ENCODE measurements at regions not wholly inside any gene's neighbourhood (a gene's known extent, or its start where the extent isn't known, plus 50 kb on each side); places are given as distances from the start of the nearest gene placed in this dataset.
"Not testable (repeated sequence)": the region's sequence is repeated elsewhere in the genome, so short reads cannot be mapped to it uniquely, and the experiment has no call there.

DNA sequence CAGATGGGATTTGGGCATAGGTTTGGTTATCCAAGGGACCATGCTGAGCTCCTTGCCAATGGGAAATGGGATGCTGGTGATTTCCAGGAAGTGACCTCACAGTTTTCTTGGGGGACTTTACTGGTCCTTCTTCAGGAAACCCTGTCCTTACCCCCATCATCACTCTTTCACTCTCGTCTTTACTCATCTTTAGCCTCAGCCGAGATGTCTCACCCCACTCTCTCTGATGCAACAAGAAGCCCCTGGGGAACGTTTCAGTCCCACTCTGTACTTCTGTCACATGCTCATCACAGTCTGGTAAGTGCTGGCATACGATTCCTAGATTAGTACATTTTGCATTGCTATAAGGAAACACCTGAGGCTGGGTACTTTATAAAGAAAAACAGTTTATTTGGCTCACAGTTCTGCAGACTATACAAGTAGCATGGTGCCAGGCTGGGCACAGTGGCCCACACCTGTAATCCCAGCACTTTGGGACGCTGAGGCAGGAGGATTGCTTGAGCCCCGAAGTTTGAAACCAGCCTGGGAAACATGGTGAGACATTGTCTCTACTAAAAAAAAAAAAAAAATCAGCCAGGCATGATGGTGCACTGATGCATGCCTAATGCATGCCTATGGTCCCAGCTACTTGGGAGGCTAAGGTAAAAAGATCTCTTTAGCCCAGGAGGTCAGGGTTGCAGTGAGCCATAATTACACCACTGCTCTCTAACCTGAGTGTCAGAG, 63.5 kb upstream of the VKORC1L1 start:
- H3K27ac ChIP-seq (ENCODE audit: low read length) = no peak overlapping the region
- H3K27me3 ChIP-seq (ENCODE audit: control insufficient read depth in 1 of 2, insufficient read depth in 2 of 2, low read length in 2 of 2) = no peaks in the 10 kb centered on the region
- peaks cover 0 to 3% of the 10 kb centered on the region in 2 donors for H3K36me3 ChIP-seq (ENCODE audit: control insufficient read depth in 2 of 2, insufficient read depth in 2 of 2, low read length in 2 of 2)
- H3K9ac ChIP-seq (ENCODE audit: low read length in 2 of 2) = no peak overlapping the region
- no peaks in the 10 kb centered on the region for H3K9me3 ChIP-seq (ENCODE audit: control insufficient read depth in 2 of 2, low read length in 2 of 2)
- no peaks in the 10 kb centered on the region for H3K4me1 ChIP-seq (ENCODE audit: control insufficient read depth, insufficient read depth, low read length)
- no peak overlapping the region for H3K4me3 ChIP-seq (ENCODE audit: low read length in 2 of 2)

GRCh38 chr7:65809982-65810288, 62.9 kb upstream of the VKORC1L1 start:
- Histone ChIP-seq H3K9ac (ENCODE audit: low read length in 2 of 2) (no peak overlapping the region), H3K4me1 (ENCODE audit: control insufficient read depth, insufficient read depth, low read length) (no peaks in the 10 kb centered on the region), H3K9me3 (ENCODE audit: control insufficient read depth in 2 of 2, low read length in 2 of 2) (no peaks in the 10 kb centered on the region), H3K4me3 (ENCODE audit: low read length in 2 of 2) (no peak overlapping the region), H3K27me3 (ENCODE audit: control insufficient read depth in 1 of 2, insufficient read depth in 2 of 2, low read length in 2 of 2) (no peaks in the 10 kb centered on the region), H3K36me3 (ENCODE audit: control insufficient read depth in 2 of 2, insufficient read depth in 2 of 2, low read length in 2 of 2) (peaks cover 0 to 3% of the 10 kb centered on the region in 2 donors), H3K27ac (ENCODE audit: low read length) (no peak overlapping the region)

DNA sequence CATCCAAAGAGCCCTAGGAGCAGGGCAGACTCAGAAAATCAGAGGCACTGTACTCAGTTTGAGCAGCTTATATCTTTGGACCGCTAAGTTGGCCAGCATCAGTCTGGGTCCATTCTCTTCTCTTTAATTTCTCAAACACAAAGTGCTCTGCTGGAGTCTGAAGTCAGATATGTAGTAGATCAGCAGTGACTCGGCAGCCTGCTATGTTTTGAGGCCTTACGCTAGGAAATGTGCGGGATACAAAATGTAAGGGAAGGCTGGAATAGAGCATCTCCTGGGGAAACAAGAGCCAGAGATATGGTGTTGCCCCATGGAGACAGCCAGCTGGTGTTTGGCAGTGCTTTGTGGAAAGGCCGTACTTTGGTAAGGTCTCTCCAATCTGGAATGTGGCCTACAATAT, 60.6 kb upstream of the VKORC1L1 start:
- Histone ChIP-seq H3K4me3 (ENCODE audit: low read length in 2 of 2) (no peak overlapping the region), H3K27ac (ENCODE audit: low read length) (no peak overlapping the region), H3K9ac (ENCODE audit: low read length in 2 of 2) (no peak overlapping the region), H3K4me1 (ENCODE audit: control insufficient read depth, insufficient read depth, low read length) (no peaks in the 10 kb centered on the region), H3K27me3 (ENCODE audit: control insufficient read depth in 1 of 2, insufficient read depth in 2 of 2, low read length in 2 of 2) (no peaks in the 10 kb centered on the region), H3K9me3 (ENCODE audit: control insufficient read depth in 2 of 2, low read length in 2 of 2) (no peaks in the 10 kb centered on the region), H3K36me3 (ENCODE audit: control insufficient read depth in 2 of 2, insufficient read depth in 2 of 2, low read length in 2 of 2) (peaks cover 0 to 3% of the 10 kb centered on the region in 2 donors)

DNA sequence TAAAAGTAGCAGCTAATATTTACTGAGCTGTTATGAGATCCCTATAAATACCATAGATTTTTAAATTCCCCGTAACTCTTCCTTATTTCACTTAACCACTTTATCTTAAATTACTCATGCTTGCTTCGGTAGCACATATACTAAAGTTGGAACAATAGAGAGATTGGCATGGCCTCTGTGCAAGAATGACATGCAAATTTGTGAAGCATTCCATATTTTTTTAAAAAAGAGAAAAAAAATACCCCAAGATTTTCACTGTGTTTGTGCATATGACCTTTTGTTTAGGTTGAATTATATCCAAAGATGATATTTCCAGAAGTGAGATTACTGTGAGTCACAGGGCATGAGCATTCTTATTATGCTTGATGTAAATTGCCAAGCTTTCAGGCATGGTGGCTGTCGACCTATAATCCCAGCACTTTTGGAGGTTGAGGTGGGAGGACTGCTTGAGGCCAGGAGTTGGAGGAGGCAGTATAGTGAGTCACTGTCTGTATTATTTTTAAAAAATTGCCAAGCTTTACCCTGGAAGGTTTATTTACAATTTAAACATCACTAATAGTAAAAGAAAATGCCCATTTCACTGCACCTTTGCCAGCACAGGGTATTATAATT, 58.2 kb upstream of the VKORC1L1 start:
- H3K4me3 ChIP-seq (ENCODE audit: low read length in 2 of 2); H3K27ac ChIP-seq (ENCODE audit: low read length); H3K9me3 ChIP-seq (ENCODE audit: control insufficient read depth in 2 of 2, low read length in 2 of 2); H3K9ac ChIP-seq (ENCODE audit: low read length in 2 of 2); H3K4me1 ChIP-seq (ENCODE audit: control insufficient read depth, insufficient read depth, low read length); H3K36me3 ChIP-seq (ENCODE audit: control insufficient read depth in 2 of 2, insufficient read depth in 2 of 2, low read length in 2 of 2); H3K27me3 ChIP-seq (ENCODE audit: control insufficient read depth in 1 of 2, insufficient read depth in 2 of 2, low read length in 2 of 2): not testable (repeated sequence)

DNA sequence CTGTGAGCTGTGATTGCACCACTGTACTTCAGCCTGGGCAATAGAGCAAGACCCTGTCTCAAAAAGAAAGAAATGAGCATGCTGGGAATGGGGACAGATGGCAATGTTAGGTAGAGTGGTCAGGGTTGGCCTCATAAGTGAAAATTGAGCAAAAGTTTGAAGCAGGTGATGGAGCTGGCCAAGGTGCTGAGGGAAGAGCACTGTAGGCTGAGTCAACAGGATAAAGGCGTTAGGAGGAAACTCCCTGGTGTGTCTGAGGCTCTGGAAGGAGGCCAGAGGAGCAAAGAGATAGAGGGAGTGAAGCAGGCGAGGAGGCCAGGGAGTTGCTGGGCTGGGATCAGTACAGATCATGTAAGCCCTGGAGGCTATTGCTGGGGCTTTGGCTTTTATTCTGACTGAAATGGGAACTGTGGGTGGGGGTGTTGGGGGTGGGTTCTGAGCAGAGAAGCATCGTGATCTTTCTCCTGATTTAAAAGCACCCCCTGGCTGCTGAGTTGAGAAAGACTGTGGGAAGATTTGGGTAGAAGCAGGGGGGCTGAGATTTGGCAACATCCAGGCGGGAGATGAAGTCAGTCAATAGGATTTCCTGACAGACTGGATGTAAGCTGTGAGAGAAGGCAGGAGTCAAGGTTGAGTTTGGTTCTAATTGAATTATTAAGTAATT, 52.5 kb upstream of the VKORC1L1 start:
- Histone ChIP-seq H3K9ac (ENCODE audit: low read length in 2 of 2) (no peak overlapping the region), H3K4me3 (ENCODE audit: low read length in 2 of 2) (no peak overlapping the region), H3K4me1 (ENCODE audit: control insufficient read depth, insufficient read depth, low read length) (no peaks in the 10 kb centered on the region), H3K27me3 (ENCODE audit: control insufficient read depth in 1 of 2, insufficient read depth in 2 of 2, low read length in 2 of 2) (no peaks in the 10 kb centered on the region), H3K36me3 (ENCODE audit: control insufficient read depth in 2 of 2, insufficient read depth in 2 of 2, low read length in 2 of 2) (no peaks in the 10 kb centered on the region), H3K27ac (ENCODE audit: low read length) (no peak overlapping the region), H3K9me3 (ENCODE audit: control insufficient read depth in 2 of 2, low read length in 2 of 2) (no peaks in the 10 kb centered on the region)
